ENCODE measurements at regions not wholly inside any gene's neighbourhood (a gene's known extent, or its start where the extent isn't known, plus 50 kb on each side); places are given as distances from the start of the nearest gene placed in this dataset.

- no peak for ATAC-seq
- H3K27me3 Mint-ChIP-seq: no peaks in the 10 kb centered on the region
- H3K36me3 Mint-ChIP-seq: no peaks in the 10 kb centered on the region
- no peak overlapping the region for H3K4me3 Mint-ChIP-seq
- H3K27ac Mint-ChIP-seq: no peak overlapping the region
- no peaks in the 10 kb centered on the region for H3K4me1 Mint-ChIP-seq
- no peaks in the 10 kb centered on the region for H3K9me3 Mint-ChIP-seq
Measured at GRCh38 chr15:70545526-70545925, 217.8 kb downstream of the UACA start.

- Mint-ChIP-seq H3K4me3 (no peak overlapping the region), H3K4me1 (no peaks in the 10 kb centered on the region), H3K27me3 (peaks cover 14% of the 10 kb centered on the region), H3K27ac (no peak overlapping the region), H3K9me3 (no peaks in the 10 kb centered on the region), H3K36me3 (no peaks in the 10 kb centered on the region)
- ATAC-seq: no peak
Measured at GRCh38 chr15:70541511-70541910, 221.8 kb downstream of the UACA start.

- H3K36me3 Mint-ChIP-seq: no peaks in the 10 kb centered on the region
Measured at GRCh38 chr15:70539912-70540530, 223.3 kb downstream of the UACA start.

GRCh38 chr15:70539409-70539808 lies 223.9 kb downstream of the UACA start:
- Mint-ChIP-seq H3K4me3 (no peak overlapping the region), H3K4me1 (peaks cover 17% of the 10 kb centered on the region), H3K27me3 (peaks cover 25% of the 10 kb centered on the region), H3K9me3 (no peaks in the 10 kb centered on the region), H3K36me3 (no peaks in the 10 kb centered on the region), H3K27ac (no peak overlapping the region)
- ATAC-seq: no peak

More at GRCh38 chr15:70539912-70540530, 223.3 kb downstream of the UACA start:
- Mint-ChIP-seq H3K9me3 (no peaks in the 10 kb centered on the region), H3K27me3 (peaks cover 23% of the 10 kb centered on the region), H3K4me3 (no peak overlapping the region), H3K4me1 (peaks cover 11% of the 10 kb centered on the region), H3K27ac (no peak overlapping the region)
- no peak for ATAC-seq

- no peaks in the 10 kb centered on the region for H3K36me3 Mint-ChIP-seq
- no peak overlapping the region for H3K4me3 Mint-ChIP-seq
- H3K4me1 Mint-ChIP-seq: peaks cover 24% of the 10 kb centered on the region
- no peaks in the 10 kb centered on the region for H3K9me3 Mint-ChIP-seq
- no peak overlapping the region for H3K27ac Mint-ChIP-seq
- H3K27me3 Mint-ChIP-seq: peaks cover 34% of the 10 kb centered on the region
- no peak for ATAC-seq
Measured at GRCh38 chr15:70538278-70538677, 225.1 kb downstream of the UACA start.

GRCh38 chr15:70535955-70536338 lies 227.4 kb downstream of the UACA start:
- Mint-ChIP-seq H3K4me1 (peaks cover 24% of the 10 kb centered on the region), H3K27me3 (peaks cover 34% of the 10 kb centered on the region), H3K4me3 (no peak overlapping the region), H3K36me3 (no peaks in the 10 kb centered on the region), H3K27ac (no peak overlapping the region), H3K9me3 (no peaks in the 10 kb centered on the region)
- ATAC-seq: no peak

GRCh38 chr15:70535071-70535954 lies 228.0 kb downstream of the UACA start:
- Mint-ChIP-seq H3K36me3 (no peaks in the 10 kb centered on the region), H3K27ac (no peak overlapping the region), H3K4me3 (peak overlapping the region; percentile 11), H3K9me3 (no peaks in the 10 kb centered on the region), H3K4me1 (peaks cover 24% of the 10 kb centered on the region), H3K27me3 (peaks cover 34% of the 10 kb centered on the region)
- no peak for ATAC-seq

- peaks cover 24% of the 10 kb centered on the region for H3K4me1 Mint-ChIP-seq
- ATAC-seq: no peak
- peaks cover 34% of the 10 kb centered on the region for H3K27me3 Mint-ChIP-seq
- no peak overlapping the region for H3K27ac Mint-ChIP-seq
- H3K4me3 Mint-ChIP-seq: no peak overlapping the region
- no peaks in the 10 kb centered on the region for H3K9me3 Mint-ChIP-seq
- H3K36me3 Mint-ChIP-seq: no peaks in the 10 kb centered on the region
Measured at GRCh38 chr15:70533931-70534742, 229.2 kb downstream of the UACA start.

- H3K9me3 Mint-ChIP-seq: peaks cover 4% of the 10 kb centered on the region
- no peak overlapping the region for H3K4me3 Mint-ChIP-seq
- peaks cover 37% of the 10 kb centered on the region for H3K4me1 Mint-ChIP-seq
- ATAC-seq: no peak
- H3K27ac Mint-ChIP-seq: no peak overlapping the region
- no peaks in the 10 kb centered on the region for H3K36me3 Mint-ChIP-seq
- H3K27me3 Mint-ChIP-seq: peaks cover 24% of the 10 kb centered on the region
Measured at GRCh38 chr15:70532531-70533186, 230.7 kb downstream of the UACA start.

GRCh38 chr15:70531576-70531975 lies 231.8 kb downstream of the UACA start:
- H3K4me3 Mint-ChIP-seq: no peak overlapping the region
- peaks cover 4% of the 10 kb centered on the region for H3K9me3 Mint-ChIP-seq
- H3K27me3 Mint-ChIP-seq: peaks cover 20% of the 10 kb centered on the region
- no peak for ATAC-seq
- no peak overlapping the region for H3K27ac Mint-ChIP-seq
- no peaks in the 10 kb centered on the region for H3K36me3 Mint-ChIP-seq
- peaks cover 42% of the 10 kb centered on the region for H3K4me1 Mint-ChIP-seq

- Mint-ChIP-seq H3K4me3 (no peak overlapping the region), H3K9me3 (peaks cover 4% of the 10 kb centered on the region), H3K27me3 (peaks cover 13% of the 10 kb centered on the region), H3K4me1 (peaks cover 46% of the 10 kb centered on the region), H3K27ac (no peak overlapping the region), H3K36me3 (no peaks in the 10 kb centered on the region)
- ATAC-seq: no peak
Measured at GRCh38 chr15:70530906-70531305, 232.5 kb downstream of the UACA start.

GRCh38 chr15:70530503-70530902 lies 232.9 kb downstream of the UACA start:
- Mint-ChIP-seq H3K27ac (no peak overlapping the region), H3K4me3 (no peak overlapping the region), H3K4me1 (peaks cover 42% of the 10 kb centered on the region)

GRCh38 chr15:70530017-70530499 lies 233.3 kb downstream of the UACA start:
- peaks cover 38% of the 10 kb centered on the region for H3K4me1 Mint-ChIP-seq
- peaks cover 4% of the 10 kb centered on the region for H3K9me3 Mint-ChIP-seq
- H3K4me3 Mint-ChIP-seq: no peak overlapping the region
- no peak for ATAC-seq
- peaks cover 10% of the 10 kb centered on the region for H3K27me3 Mint-ChIP-seq
- no peak overlapping the region for H3K27ac Mint-ChIP-seq
- no peaks in the 10 kb centered on the region for H3K36me3 Mint-ChIP-seq

More at GRCh38 chr15:70530503-70530902, 232.9 kb downstream of the UACA start:
- no peak for ATAC-seq
- H3K27me3 Mint-ChIP-seq: peaks cover 10% of the 10 kb centered on the region
- peaks cover 4% of the 10 kb centered on the region for H3K9me3 Mint-ChIP-seq
- no peaks in the 10 kb centered on the region for H3K36me3 Mint-ChIP-seq

- Mint-ChIP-seq H3K27ac (peak overlapping the region; percentile 64), H3K4me1 (peaks cover 26% of the 10 kb centered on the region), H3K9me3 (peaks cover 4% of the 10 kb centered on the region), H3K36me3 (no peaks in the 10 kb centered on the region), H3K27me3 (peaks cover 2% of the 10 kb centered on the region), H3K4me3 (no peak overlapping the region)
- no peak for ATAC-seq
Measured at GRCh38 chr15:70528816-70529215, 234.5 kb downstream of the UACA start.
